GM12878 (cell line): ENCODE measurements at regions not wholly inside any gene's neighbourhood (a gene's known extent, or its start where the extent isn't known, plus 50 kb on each side); places are given as distances from the start of the nearest gene placed in this dataset.

Source experiments
- ATAC-seq: fragments of 200-7000 bp; cut with Tn5 transposase; 3 replicates; pipeline ENCODE4 v1.9.1; 2020; ENCODE audit warnings: mild to moderate bottlenecking, moderate library complexity
- BruUV-seq: library from RNA; stranded (reverse); fragments of 400-500 nt; replicated peaks from 2 replicates; lab custom pipeline; 2021; lab: Mats Ljungman, UMichigan
- CTCF ChIA-PET: fragments of 300-600 bp; sonication (Branson Sonifier 250); formaldehyde crosslinking; extraction: SDS; loops from one replicate; lab custom pipeline; 2021; ENCODE audit warnings: inconsistent platforms; lab: Yijun Ruan, JAX
- POLR2A ChIA-PET: fragments of 350-600 bp; formaldehyde crosslinking; extraction: SDS; loops from one replicate; lab custom pipeline; 2021; ENCODE audit warnings: inconsistent platforms; lab: Charles Lee
- RAD21 ChIA-PET: fragments of 300-600 bp; sonication (Branson Sonifier 250); formaldehyde crosslinking; loops from one replicate; lab custom pipeline; 2023; ENCODE audit warnings: antibody characterized with exemption; ENCODE audit not compliant: unreplicated experiment; lab: Charles Lee
- SMC1A ChIA-PET: fragments of 300-600 bp; sonication (Branson Sonifier 250); formaldehyde crosslinking; loops from one replicate; lab custom pipeline; 2023; ENCODE audit not compliant: unreplicated experiment, uncharacterized antibody; lab: Charles Lee
- DNase-seq: peaks from one replicate; pipeline ENCODE4 v3.0.0-alpha.2; 2011; ENCODE audit warnings: low read depth, low spot score
- FAIRE-seq: peaks from 3 replicates; lab custom pipeline; 2011; peaks lifted over from hg19 to GRCh38; lab: Jason Lieb, UNC
- H2AFZ ChIP-seq: 2 replicates; pipeline ENCODE4 v1.6.0; 2011; ENCODE audit warnings: low read depth, low read length, control low read depth; ENCODE audit not compliant: control insufficient read depth
- H3K27ac ChIP-seq: 2 replicates; pipeline ENCODE4 v1.5.1; 2011; ENCODE audit warnings: control low read depth; ENCODE audit not compliant: control insufficient read depth, insufficient read depth
- H3K27me3 ChIP-seq, 2 experiments: replicated peaks in 1 of 2; 2 replicates each; pipeline versions ENCODE4 v1.6.0 to v1.6.1; 2011; ENCODE audit warnings: low read length in 1 of 2; ENCODE audit not compliant: control insufficient read depth in 2 of 2, insufficient read depth in 2 of 2
- H3K36me3 ChIP-seq, 2 experiments: 2 replicates each; pipeline ENCODE4 v1.5.1; 2011; ENCODE audit warnings: low read length in 1 of 2; ENCODE audit not compliant: control insufficient read depth in 2 of 2, insufficient read depth in 2 of 2
- H3K4me1 ChIP-seq: 2 replicates; pipeline ENCODE4 v1.6.1; 2011; ENCODE audit warnings: mild to moderate bottlenecking, low read length, moderate library complexity, mixed read lengths; ENCODE audit not compliant: control insufficient read depth, insufficient read depth
- H3K4me2 ChIP-seq: 2 replicates; pipeline ENCODE4 v1.6.0; 2011; ENCODE audit warnings: control low read depth; ENCODE audit not compliant: control insufficient read depth, insufficient read depth
- H3K4me3 ChIP-seq: fragments of 200-600 bp; sonication (generic); 2 replicates; pipeline ENCODE4 v1.5.1; 2016
- H3K79me2 ChIP-seq: 2 replicates; pipeline ENCODE4 v1.6.0; 2011; ENCODE audit warnings: low read length; ENCODE audit not compliant: control insufficient read depth, insufficient read depth
- H3K9ac ChIP-seq: 2 replicates; pipeline ENCODE4 v1.8.0; 2011; ENCODE audit warnings: low read length, control low read depth, mixed read lengths; ENCODE audit not compliant: control insufficient read depth, insufficient read depth
- H3K9me3 ChIP-seq: replicated peaks from 3 replicates; pipeline ENCODE4 v1.5.1; 2011; ENCODE audit warnings: mild to moderate bottlenecking, low read length; ENCODE audit not compliant: control insufficient read depth, insufficient read depth
- H4K20me1 ChIP-seq: 2 replicates; pipeline ENCODE4 v1.6.0; 2011; ENCODE audit not compliant: control insufficient read depth, insufficient read depth
- BHLHE40 ChIP-seq, 2 experiments: fragments of 450-650 bp in 1 of 2; IDR thresholded peaks; 2 replicates each; pipeline ENCODE4 v1.6.1; 2011 to 2017; ENCODE audit warnings: low read depth in 2 of 2, borderline replicate concordance in 1 of 2, improper control_type of control experiment in 1 of 2, low read length in 1 of 2, mild to moderate bottlenecking in 1 of 2
- BRCA1 ChIP-seq: IDR thresholded peaks from 2 replicates; pipeline ENCODE4 v1.6.1; 2011; ENCODE audit warnings: low read depth, low read length, improper control_type of control experiment
- ETV6 ChIP-seq, 2 experiments: fragments of 450-650 bp in 1 of 2; IDR thresholded peaks in 1 of 2; conservative IDR thresholded peaks in 1 of 2; 2 replicates each; pipeline ENCODE4 v1.6.1; 2014; ENCODE audit warnings: antibody characterized with exemption in 1 of 2, borderline replicate concordance in 1 of 2, low read depth in 1 of 2, mild to moderate bottlenecking in 1 of 2, moderate library complexity in 1 of 2
- LARP7 ChIP-seq: fragments of 450-650 bp; IDR thresholded peaks from 2 replicates; pipeline ENCODE4 v1.6.1; 2017; ENCODE audit warnings: mild to moderate bottlenecking
- MEF2A ChIP-seq: IDR thresholded peaks from 2 replicates; pipeline ENCODE4 v1.6.1; 2011; ENCODE audit warnings: low read depth, mild to moderate bottlenecking, low read length, moderate library complexity; ENCODE audit not compliant: insufficient read depth
- POLR2A ChIP-seq: IDR thresholded peaks from 2 replicates; pipeline ENCODE4 v1.6.1; 2011; ENCODE audit warnings: low read depth, mild to moderate bottlenecking, low read length
- RAD21 ChIP-seq: IDR thresholded peaks from 2 replicates; pipeline ENCODE4 v1.6.1; 2011; ENCODE audit warnings: mild to moderate bottlenecking, low read depth, low read length, moderate library complexity; ENCODE audit not compliant: insufficient read depth
- RBBP5 ChIP-seq: fragments of 200-600 bp; sonication (generic); conservative IDR thresholded peaks from 2 replicates; pipeline ENCODE4 v1.6.1; 2016
- SIN3A ChIP-seq: IDR thresholded peaks from 2 replicates; pipeline ENCODE4 v1.6.1; 2012; ENCODE audit warnings: low read depth, low read length, improper control_type of control experiment
- SP1 ChIP-seq: IDR thresholded peaks from one replicate; pipeline ENCODE4 v1.6.1; 2011; ENCODE audit warnings: low read depth, low read length
- SREBF2 ChIP-seq: IDR thresholded peaks from 2 replicates; pipeline ENCODE4 v1.6.1; 2012; ENCODE audit warnings: mild to moderate bottlenecking, low read length
- WGBS: methylation state at CpG from one replicate; pipeline ENCODE4 v1.1.6; 2016; ENCODE audit warnings: low lambda C conversion rate; ENCODE audit not compliant: insufficient replicate concordance, insufficient coverage; ENCODE audit errors: missing lambda C conversion rate; 5-methylcytosine and 5-hydroxymethylcytosine counted together
- in situ Hi-C: fragments of 300-500 bp; cut with MboI; formaldehyde crosslinking; loops from 9 replicates; pipeline ENCODE4 v1.14.3; 2018; ENCODE audit warnings: mixed read lengths
- intact Hi-C: fragments of 100-400 bp; cut with micrococcal nuclease; formaldehyde crosslinking; loops from one replicate; pipeline ENCODE4 v1.14.2; 2022; ENCODE audit not compliant: unreplicated experiment
- TF ChIP-seq, protein P1 (sequence below): fragments of 450-650 bp; IDR thresholded peaks from 2 replicates; pipeline ENCODE4 v1.6.1; 2017; ENCODE audit warnings: low read depth, mild to moderate bottlenecking, moderate library complexity
- TF ChIP-seq, protein P2 (sequence below): fragments of 450-650 bp; IDR thresholded peaks from 2 replicates; pipeline ENCODE4 v1.6.1; 2014; ENCODE audit warnings: mild to moderate bottlenecking
- TF ChIP-seq, protein P3 (sequence below): fragments of 450-650 bp; IDR thresholded peaks from 2 replicates; pipeline ENCODE4 v1.6.1; 2017; ENCODE audit warnings: mild to moderate bottlenecking, low read depth, inconsistent platforms; ENCODE audit not compliant: poor library complexity, severe bottlenecking
- TF ChIP-seq, protein P4 (sequence below): IDR thresholded peaks from 2 replicates; pipeline ENCODE4 v1.6.1; 2011; ENCODE audit warnings: borderline replicate concordance, low read depth, mild to moderate bottlenecking, moderate library complexity, low read length; ENCODE audit not compliant: insufficient read depth, poor library complexity, severe bottlenecking
- TF ChIP-seq, protein P5 (sequence below): IDR thresholded peaks from 2 replicates; pipeline ENCODE4 v1.6.1; 2011; ENCODE audit warnings: low read depth, low read length, improper control_type of control experiment, borderline replicate concordance
- TF ChIP-seq, protein P6 (sequence below): fragments of 450-650 bp; IDR thresholded peaks from 2 replicates; pipeline ENCODE4 v1.6.1; 2016; ENCODE audit warnings: mild to moderate bottlenecking

DNA sequence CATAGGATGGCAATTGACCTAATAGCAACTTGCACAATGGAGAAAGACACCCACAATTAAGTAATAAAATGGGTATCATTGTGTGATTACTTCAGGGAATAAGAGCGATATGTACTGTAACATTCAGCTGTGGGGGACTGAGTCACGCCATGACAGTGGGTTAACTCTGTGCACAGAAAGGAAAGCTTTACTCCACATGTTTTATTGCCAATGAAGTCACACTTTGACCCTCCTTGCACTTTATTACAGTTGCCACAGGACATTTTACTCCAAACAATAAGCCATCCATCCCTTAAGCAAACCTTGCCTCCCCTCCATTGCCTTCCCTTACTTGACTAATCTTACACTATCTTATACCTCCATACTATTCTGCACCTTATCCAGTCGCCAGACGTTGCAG, 403.1 kb downstream of the VRK1 start:
- FAIRE-seq (no peak), DNase-seq (no peak), ATAC-seq (no peak)
- Histone ChIP-seq H3K79me2 (no peaks in the 10 kb centered on the region), H3K4me2 (no peak overlapping the region), H3K4me1 (no peaks in the 10 kb centered on the region), H3K9ac (no peak overlapping the region), H3K9me3 (no peaks in the 10 kb centered on the region; the same call in 2 of the 3 replicates), H2AFZ (no peak overlapping the region), H3K36me3 (no peaks in the 10 kb centered on the region), H3K27ac (no peak overlapping the region), H4K20me1 (no peaks in the 10 kb centered on the region), H3K4me3 (no peak overlapping the region), H3K27me3 (no peaks in the 10 kb centered on the region)
- CTCF ChIA-PET, result no interaction called here
- POLR2A ChIA-PET, result no interaction called here
- in situ Hi-C loops, result no loop called here
- intact Hi-C loops, result no loop called here
- RAD21 ChIA-PET, result no interaction called here
- 47% methylated on average over 4 of the region's 4 CpGs for WGBS
- SMC1A ChIA-PET, result no interaction called here
- no TSS peak for BruUV-seq
- TF ChIP-seq LARP7 (no peak), MEF2A (no peak), RAD21 (no peak), SP1 (no peak), POLR2A (no peak), SIN3A (no peak), BHLHE40 (IDR thresholded peaks at IDR 0.05; ENCODE audit: borderline replicate concordance in 1 of 2, low read depth in 2 of 2, low read length in 1 of 2) (no peak), BRCA1 (no peak), ETV6 (conservative IDR thresholded peaks at IDR 0.05 in 1 of 2, IDR thresholded peaks at IDR 0.05 in 1 of 2; ENCODE audit: borderline replicate concordance in 1 of 2, low read depth in 1 of 2) (no peak), SREBF2 (no peak), RBBP5 (no peak)
- TF ChIP-seq, protein P1, sequence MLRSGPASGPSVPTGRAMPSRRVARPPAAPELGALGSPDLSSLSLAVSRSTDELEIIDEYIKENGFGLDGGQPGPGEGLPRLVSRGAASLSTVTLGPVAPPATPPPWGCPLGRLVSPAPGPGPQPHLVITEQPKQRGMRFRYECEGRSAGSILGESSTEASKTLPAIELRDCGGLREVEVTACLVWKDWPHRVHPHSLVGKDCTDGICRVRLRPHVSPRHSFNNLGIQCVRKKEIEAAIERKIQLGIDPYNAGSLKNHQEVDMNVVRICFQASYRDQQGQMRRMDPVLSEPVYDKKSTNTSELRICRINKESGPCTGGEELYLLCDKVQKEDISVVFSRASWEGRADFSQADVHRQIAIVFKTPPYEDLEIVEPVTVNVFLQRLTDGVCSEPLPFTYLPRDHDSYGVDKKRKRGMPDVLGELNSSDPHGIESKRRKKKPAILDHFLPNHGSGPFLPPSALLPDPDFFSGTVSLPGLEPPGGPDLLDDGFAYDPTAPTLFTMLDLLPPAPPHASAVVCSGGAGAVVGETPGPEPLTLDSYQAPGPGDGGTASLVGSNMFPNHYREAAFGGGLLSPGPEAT, result no peak
- TF ChIP-seq, protein P2, sequence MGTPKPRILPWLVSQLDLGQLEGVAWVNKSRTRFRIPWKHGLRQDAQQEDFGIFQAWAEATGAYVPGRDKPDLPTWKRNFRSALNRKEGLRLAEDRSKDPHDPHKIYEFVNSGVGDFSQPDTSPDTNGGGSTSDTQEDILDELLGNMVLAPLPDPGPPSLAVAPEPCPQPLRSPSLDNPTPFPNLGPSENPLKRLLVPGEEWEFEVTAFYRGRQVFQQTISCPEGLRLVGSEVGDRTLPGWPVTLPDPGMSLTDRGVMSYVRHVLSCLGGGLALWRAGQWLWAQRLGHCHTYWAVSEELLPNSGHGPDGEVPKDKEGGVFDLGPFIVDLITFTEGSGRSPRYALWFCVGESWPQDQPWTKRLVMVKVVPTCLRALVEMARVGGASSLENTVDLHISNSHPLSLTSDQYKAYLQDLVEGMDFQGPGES, result no peak
- TF ChIP-seq, protein P3, sequence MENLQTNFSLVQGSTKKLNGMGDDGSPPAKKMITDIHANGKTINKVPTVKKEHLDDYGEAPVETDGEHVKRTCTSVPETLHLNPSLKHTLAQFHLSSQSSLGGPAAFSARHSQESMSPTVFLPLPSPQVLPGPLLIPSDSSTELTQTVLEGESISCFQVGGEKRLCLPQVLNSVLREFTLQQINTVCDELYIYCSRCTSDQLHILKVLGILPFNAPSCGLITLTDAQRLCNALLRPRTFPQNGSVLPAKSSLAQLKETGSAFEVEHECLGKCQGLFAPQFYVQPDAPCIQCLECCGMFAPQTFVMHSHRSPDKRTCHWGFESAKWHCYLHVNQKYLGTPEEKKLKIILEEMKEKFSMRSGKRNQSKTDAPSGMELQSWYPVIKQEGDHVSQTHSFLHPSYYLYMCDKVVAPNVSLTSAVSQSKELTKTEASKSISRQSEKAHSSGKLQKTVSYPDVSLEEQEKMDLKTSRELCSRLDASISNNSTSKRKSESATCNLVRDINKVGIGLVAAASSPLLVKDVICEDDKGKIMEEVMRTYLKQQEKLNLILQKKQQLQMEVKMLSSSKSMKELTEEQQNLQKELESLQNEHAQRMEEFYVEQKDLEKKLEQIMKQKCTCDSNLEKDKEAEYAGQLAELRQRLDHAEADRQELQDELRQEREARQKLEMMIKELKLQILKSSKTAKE, result no peak
- TF ChIP-seq, protein P4, sequence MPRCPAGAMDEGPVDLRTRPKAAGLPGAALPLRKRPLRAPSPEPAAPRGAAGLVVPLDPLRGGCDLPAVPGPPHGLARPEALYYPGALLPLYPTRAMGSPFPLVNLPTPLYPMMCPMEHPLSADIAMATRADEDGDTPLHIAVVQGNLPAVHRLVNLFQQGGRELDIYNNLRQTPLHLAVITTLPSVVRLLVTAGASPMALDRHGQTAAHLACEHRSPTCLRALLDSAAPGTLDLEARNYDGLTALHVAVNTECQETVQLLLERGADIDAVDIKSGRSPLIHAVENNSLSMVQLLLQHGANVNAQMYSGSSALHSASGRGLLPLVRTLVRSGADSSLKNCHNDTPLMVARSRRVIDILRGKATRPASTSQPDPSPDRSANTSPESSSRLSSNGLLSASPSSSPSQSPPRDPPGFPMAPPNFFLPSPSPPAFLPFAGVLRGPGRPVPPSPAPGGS, result no peak
- TF ChIP-seq, protein P5, sequence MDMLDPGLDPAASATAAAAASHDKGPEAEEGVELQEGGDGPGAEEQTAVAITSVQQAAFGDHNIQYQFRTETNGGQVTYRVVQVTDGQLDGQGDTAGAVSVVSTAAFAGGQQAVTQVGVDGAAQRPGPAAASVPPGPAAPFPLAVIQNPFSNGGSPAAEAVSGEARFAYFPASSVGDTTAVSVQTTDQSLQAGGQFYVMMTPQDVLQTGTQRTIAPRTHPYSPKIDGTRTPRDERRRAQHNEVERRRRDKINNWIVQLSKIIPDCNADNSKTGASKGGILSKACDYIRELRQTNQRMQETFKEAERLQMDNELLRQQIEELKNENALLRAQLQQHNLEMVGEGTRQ, result no peak
- TF ChIP-seq, protein P6, sequence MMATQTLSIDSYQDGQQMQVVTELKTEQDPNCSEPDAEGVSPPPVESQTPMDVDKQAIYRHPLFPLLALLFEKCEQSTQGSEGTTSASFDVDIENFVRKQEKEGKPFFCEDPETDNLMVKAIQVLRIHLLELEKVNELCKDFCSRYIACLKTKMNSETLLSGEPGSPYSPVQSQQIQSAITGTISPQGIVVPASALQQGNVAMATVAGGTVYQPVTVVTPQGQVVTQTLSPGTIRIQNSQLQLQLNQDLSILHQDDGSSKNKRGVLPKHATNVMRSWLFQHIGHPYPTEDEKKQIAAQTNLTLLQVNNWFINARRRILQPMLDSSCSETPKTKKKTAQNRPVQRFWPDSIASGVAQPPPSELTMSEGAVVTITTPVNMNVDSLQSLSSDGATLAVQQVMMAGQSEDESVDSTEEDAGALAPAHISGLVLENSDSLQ, result no peak
